DND-41 (cell line): ENCODE measurements at regions not wholly inside any gene's neighbourhood (a gene's known extent, or its start where the extent isn't known, plus 50 kb on each side); places are given as distances from the start of the nearest gene placed in this dataset.

Experiments
- ATAC-seq: fragments of 200-7000 bp; cut with Tn5 transposase; 3 replicates; pipeline ENCODE4 v1.9.1; 2021; ENCODE audit warnings: low read depth; ENCODE audit not compliant: insufficient read depth
- DNase-seq: peaks from one replicate; pipeline ENCODE4 v3.0.0-alpha.2; 2020
- H2AFZ ChIP-seq: 2 replicates; pipeline ENCODE4 v1.6.0; 2012; ENCODE audit warnings: low read depth, low read length
- H3K27ac ChIP-seq: 2 replicates; pipeline ENCODE4 v1.5.1; 2012; ENCODE audit warnings: low read length, inconsistent platforms
- H3K27me3 ChIP-seq: fragments of 200-600 bp; sonication (generic); 2 replicates; pipeline ENCODE4 v1.6.0; 2012; ENCODE audit warnings: low read length, mild to moderate bottlenecking, inconsistent platforms; ENCODE audit not compliant: insufficient read depth, poor library complexity
- H3K36me3 ChIP-seq: 2 replicates; pipeline ENCODE4 v1.5.1; 2012; ENCODE audit warnings: low read length, inconsistent platforms; ENCODE audit not compliant: insufficient read depth
- H3K4me1 ChIP-seq: 2 replicates; pipeline ENCODE4 v1.5.1; 2012; ENCODE audit warnings: mild to moderate bottlenecking, low read length; ENCODE audit not compliant: insufficient read depth
- H3K4me2 ChIP-seq: 2 replicates; pipeline ENCODE4 v1.6.0; 2012; ENCODE audit warnings: mild to moderate bottlenecking, moderate library complexity, low read length, inconsistent platforms; ENCODE audit not compliant: insufficient read depth
- H3K4me3 ChIP-seq, 2 experiments: fragments of 200-600 bp in 1 of 2; shearing (Covaris generic) in 1 of 2; 2 replicates each; pipeline ENCODE4 v1.5.1; 2012 to 2016; ENCODE audit warnings: inconsistent platforms in 2 of 2, low read length in 2 of 2, mild to moderate bottlenecking in 2 of 2, low read depth in 1 of 2, moderate library complexity in 1 of 2
- H3K79me2 ChIP-seq: 2 replicates; pipeline ENCODE4 v1.6.0; 2012; ENCODE audit warnings: low read length, inconsistent platforms; ENCODE audit not compliant: insufficient read depth
- H3K9ac ChIP-seq: 2 replicates; pipeline ENCODE4 v1.6.0; 2012; ENCODE audit warnings: low read depth, mild to moderate bottlenecking, inconsistent platforms, low read length, moderate library complexity
- H3K9me3 ChIP-seq: 2 replicates; pipeline ENCODE4 v1.5.1; 2012; ENCODE audit warnings: low read length, moderate library complexity, mild to moderate bottlenecking, inconsistent platforms; ENCODE audit not compliant: insufficient read depth, severe bottlenecking
- H4K20me1 ChIP-seq: 2 replicates; pipeline ENCODE4 v1.6.0; 2012; ENCODE audit warnings: low read length; ENCODE audit not compliant: insufficient read depth
- CTCF ChIP-seq: IDR thresholded peaks from 2 replicates; pipeline ENCODE4 v1.5.1; 2012; ENCODE audit warnings: borderline replicate concordance, low read length, moderate library complexity, mild to moderate bottlenecking; ENCODE audit not compliant: poor library complexity, severe bottlenecking; ENCODE audit errors: extremely low read depth
- EZH2 ChIP-seq: IDR thresholded peaks from 3 replicates; pipeline ENCODE4 v1.6.1; 2012; ENCODE audit warnings: borderline replicate concordance, low read depth, mild to moderate bottlenecking, moderate library complexity, low read length, inconsistent platforms; ENCODE audit not compliant: severe bottlenecking

- H3K36me3 ChIP-seq, result no peaks in the 10 kb centered on the region
- no peak overlapping the region for H3K4me3 ChIP-seq
- H3K4me2 ChIP-seq, result no peak overlapping the region
- no peak overlapping the region for H3K9ac ChIP-seq
- H3K9me3 ChIP-seq, result no peaks in the 10 kb centered on the region
- H3K27ac ChIP-seq, result no peak overlapping the region
- H3K4me1 ChIP-seq, result no peaks in the 10 kb centered on the region
- ATAC-seq (peak; percentile 12; the same call in 1 of the 3 replicates), DNase-seq (no peak)
- no peak for TF ChIP-seq EZH2
- TF ChIP-seq CTCF, result no peak
- no peaks in the 10 kb centered on the region for H4K20me1 ChIP-seq
- H3K79me2 ChIP-seq, result no peaks in the 10 kb centered on the region
- H2AFZ ChIP-seq, result no peak overlapping the region
- no peaks in the 10 kb centered on the region for H3K27me3 ChIP-seq
These were observed 223.4 kb upstream of the FMN2 start for GRCh38 chr1:239868058-239868832.

GRCh38 chr1:239870194-239870593 is 221.5 kb upstream of the FMN2 start:
- no peaks in the 10 kb centered on the region for H3K27me3 ChIP-seq
- H4K20me1 ChIP-seq, result no peaks in the 10 kb centered on the region
- H3K27ac ChIP-seq, result no peak overlapping the region

GRCh38 chr1:239872626-239873025 is 219.1 kb upstream of the FMN2 start:
- DNase-seq, result no peak
- Histone ChIP-seq H3K27me3 (no peaks in the 10 kb centered on the region), H2AFZ (no peak overlapping the region), H3K79me2 (no peaks in the 10 kb centered on the region), H3K9ac (no peak overlapping the region), H3K4me2 (no peak overlapping the region), H3K27ac (no peak overlapping the region), H3K36me3 (no peaks in the 10 kb centered on the region), H4K20me1 (no peaks in the 10 kb centered on the region), H3K4me1 (no peaks in the 10 kb centered on the region), H3K4me3 (no peak overlapping the region), H3K9me3 (no peaks in the 10 kb centered on the region)
- ATAC-seq, result no peak
- TF ChIP-seq EZH2 (no peak), CTCF (no peak)

More at GRCh38 chr1:239870194-239870593, 221.5 kb upstream of the FMN2 start:
- no peak for DNase-seq
- no peak for TF ChIP-seq EZH2
- no peak for TF ChIP-seq CTCF
- H2AFZ ChIP-seq, result no peak overlapping the region
- no peaks in the 10 kb centered on the region for H3K79me2 ChIP-seq
- no peaks in the 10 kb centered on the region for H3K36me3 ChIP-seq
- ATAC-seq, result no peak
- H3K4me1 ChIP-seq, result no peaks in the 10 kb centered on the region
- H3K4me2 ChIP-seq, result no peak overlapping the region
- H3K9me3 ChIP-seq, result no peaks in the 10 kb centered on the region
- H3K9ac ChIP-seq, result no peak overlapping the region
- H3K4me3 ChIP-seq, result no peak overlapping the region
